Neural cell (in vitro differentiated cells): ENCODE measurements at regions not wholly inside any gene's neighbourhood (a gene's known extent, or its start where the extent isn't known, plus 50 kb on each side); places are given as distances from the start of the nearest gene placed in this dataset.

ENCODE experiments used
- H2AFZ ChIP-seq: fragments of 200-600, 300-800 bp; sonication (generic), shearing (Covaris generic); 2 replicates; pipeline ENCODE4 v1.6.0; 2014; ENCODE audit warnings: low read depth, mild to moderate bottlenecking, antibody characterized with exemption, low read length, moderate library complexity
- H3F3A ChIP-seq: fragments of 200-600 bp; shearing (Covaris generic); 2 replicates; pipeline ENCODE4 v1.6.1; 2016; ENCODE audit warnings: mild to moderate bottlenecking, moderate library complexity, mixed read lengths, antibody characterized with exemption, low read length; ENCODE audit not compliant: insufficient read depth, poor library complexity, severe bottlenecking
- H3K27ac ChIP-seq: fragments of 200-600, 300-800 bp; sonication (generic), shearing (Covaris generic); 2 replicates; pipeline ENCODE4 v1.5.1; 2014; ENCODE audit warnings: mild to moderate bottlenecking, low read length, moderate library complexity
- H3K27me3 ChIP-seq: fragments of 300-800, 200-600 bp; sonication (generic), shearing (Covaris generic); 2 replicates; pipeline ENCODE4 v1.6.0; 2014; ENCODE audit warnings: mild to moderate bottlenecking, low read depth, low read length, moderate library complexity; ENCODE audit not compliant: insufficient read depth
- H3K36me3 ChIP-seq: fragments of 300-800, 200-600 bp; sonication (generic), shearing (Covaris generic); 2 replicates; pipeline ENCODE4 v1.5.1; 2014; ENCODE audit warnings: mild to moderate bottlenecking, antibody characterized with exemption, low read length, moderate library complexity; ENCODE audit not compliant: insufficient read depth
- H3K4me2 ChIP-seq: fragments of 300-800, 200-600 bp; sonication (generic), shearing (Covaris generic); 2 replicates; pipeline ENCODE4 v1.6.0; 2014; ENCODE audit warnings: mild to moderate bottlenecking, low read length
- H3K4me3 ChIP-seq: fragments of 300-800, 200-600 bp; sonication (generic), shearing (Covaris generic); 2 replicates; pipeline ENCODE4 v1.5.1; 2014; ENCODE audit warnings: mild to moderate bottlenecking, low read length, moderate library complexity
- H3K79me2 ChIP-seq: fragments of 200-600 bp; shearing (Covaris generic); replicated peaks from 2 replicates; pipeline ENCODE4 v1.6.0; 2014; ENCODE audit warnings: mild to moderate bottlenecking, low read length, moderate library complexity; ENCODE audit not compliant: insufficient read depth
- H3K9ac ChIP-seq: fragments of 300-800, 200-600 bp; sonication (generic), shearing (Covaris generic); 2 replicates; pipeline ENCODE4 v1.6.1; 2016; ENCODE audit warnings: mild to moderate bottlenecking, low read length, mixed read lengths
- H3K9me2 ChIP-seq: fragments of 200-600 bp; shearing (Covaris generic); 2 replicates; pipeline ENCODE4 v1.6.1; 2016; ENCODE audit warnings: mild to moderate bottlenecking, low read length, mixed read lengths; ENCODE audit not compliant: insufficient read depth
- H3K9me3 ChIP-seq: fragments of 200-600, 300-800 bp; sonication (generic), shearing (Covaris generic); 2 replicates; pipeline ENCODE4 v1.6.1; 2016; ENCODE audit warnings: mild to moderate bottlenecking, mixed run types, low read length, moderate library complexity, mixed read lengths
- H4K20me1 ChIP-seq: fragments of 200-600 bp; shearing (Covaris generic); 2 replicates; pipeline ENCODE4 v1.6.1; 2016; ENCODE audit warnings: mild to moderate bottlenecking, mixed run types; ENCODE audit not compliant: insufficient read depth
- EP300 ChIP-seq: fragments of 450-650 bp; conservative IDR thresholded peaks from 2 replicates; pipeline ENCODE4 v1.6.1; 2014; ENCODE audit warnings: antibody characterized with exemption, mild to moderate bottlenecking, moderate library complexity; ENCODE audit not compliant: poor library complexity, severe bottlenecking
- EZH2 ChIP-seq: fragments of 200-600, 300-800 bp; shearing (Covaris generic), sonication (generic); IDR thresholded peaks from 2 replicates; pipeline ENCODE4 v1.6.1; 2014; ENCODE audit warnings: antibody characterized with exemption, low read length, borderline replicate concordance, mild to moderate bottlenecking; ENCODE audit not compliant: insufficient read depth, poor library complexity, severe bottlenecking
- MXI1 ChIP-seq: fragments of 450-650 bp; conservative IDR thresholded peaks from 2 replicates; pipeline ENCODE4 v1.6.1; 2014; ENCODE audit warnings: antibody characterized with exemption, mild to moderate bottlenecking; ENCODE audit not compliant: poor library complexity, severe bottlenecking
- POLR2AphosphoS5 ChIP-seq: IDR thresholded peaks from 2 replicates; pipeline ENCODE4 v1.6.1; 2012
- RAD21 ChIP-seq: fragments of 450-650 bp; conservative IDR thresholded peaks from 2 replicates; pipeline ENCODE4 v1.6.1; 2014; ENCODE audit warnings: antibody characterized with exemption, mild to moderate bottlenecking, moderate library complexity
- SMC3 ChIP-seq: fragments of 450-650 bp; conservative IDR thresholded peaks from 2 replicates; pipeline ENCODE4 v1.6.1; 2014; ENCODE audit warnings: antibody characterized with exemption, mild to moderate bottlenecking, moderate library complexity; ENCODE audit not compliant: poor library complexity
- TAF1 ChIP-seq: IDR thresholded peaks from 2 replicates; pipeline ENCODE4 v1.6.1; 2012; ENCODE audit warnings: low read depth
- TF ChIP-seq, protein P1 (sequence below): fragments of 450-650 bp; IDR thresholded peaks from 2 replicates; pipeline ENCODE4 v1.5.1; 2014; ENCODE audit warnings: antibody characterized with exemption, mild to moderate bottlenecking, moderate library complexity; ENCODE audit not compliant: poor library complexity, severe bottlenecking
- TF ChIP-seq, protein P2 (sequence below): IDR thresholded peaks from 2 replicates; pipeline ENCODE4 v1.6.1; 2012; ENCODE audit warnings: borderline replicate concordance

DNA sequence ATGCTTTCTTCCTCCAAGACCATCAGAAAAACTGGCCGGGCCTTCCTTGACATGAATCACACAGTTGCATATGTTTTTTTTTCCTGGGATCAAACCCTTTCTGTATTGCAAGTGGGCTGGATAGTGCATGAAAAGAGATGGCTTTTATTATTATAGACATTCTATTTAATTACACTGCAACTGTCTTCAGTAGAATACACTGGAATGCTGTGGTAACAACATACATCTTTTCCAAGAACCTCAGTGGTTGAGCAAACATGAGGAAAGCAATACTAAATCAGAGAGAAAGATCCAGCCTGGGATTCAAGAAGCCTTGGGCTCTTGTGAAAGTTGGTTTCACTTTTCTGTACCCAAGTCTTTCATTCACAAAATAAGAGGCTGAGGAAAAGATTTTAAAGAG, 193.0 kb downstream of the DMAC1 start:
- Histone ChIP-seq H2AFZ (no peak overlapping the region), H3K9ac (no peak overlapping the region), H3K27ac (no peak overlapping the region), H3K27me3 (no peaks in the 10 kb centered on the region), H3K79me2 (no peaks in the 10 kb centered on the region), H3K9me3 (no peaks in the 10 kb centered on the region), H4K20me1 (no peaks in the 10 kb centered on the region), H3F3A (no peaks in the 10 kb centered on the region), H3K36me3 (no peaks in the 10 kb centered on the region), H3K4me3 (no peak overlapping the region), H3K9me2 (no peaks in the 10 kb centered on the region), H3K4me2 (no peak overlapping the region)
- TF ChIP-seq POLR2AphosphoS5 (no peak), MXI1 (no peak), EZH2 (no peak), RAD21 (no peak), SMC3 (no peak), EP300 (no peak), TAF1 (no peak)
- TF ChIP-seq, protein P1, sequence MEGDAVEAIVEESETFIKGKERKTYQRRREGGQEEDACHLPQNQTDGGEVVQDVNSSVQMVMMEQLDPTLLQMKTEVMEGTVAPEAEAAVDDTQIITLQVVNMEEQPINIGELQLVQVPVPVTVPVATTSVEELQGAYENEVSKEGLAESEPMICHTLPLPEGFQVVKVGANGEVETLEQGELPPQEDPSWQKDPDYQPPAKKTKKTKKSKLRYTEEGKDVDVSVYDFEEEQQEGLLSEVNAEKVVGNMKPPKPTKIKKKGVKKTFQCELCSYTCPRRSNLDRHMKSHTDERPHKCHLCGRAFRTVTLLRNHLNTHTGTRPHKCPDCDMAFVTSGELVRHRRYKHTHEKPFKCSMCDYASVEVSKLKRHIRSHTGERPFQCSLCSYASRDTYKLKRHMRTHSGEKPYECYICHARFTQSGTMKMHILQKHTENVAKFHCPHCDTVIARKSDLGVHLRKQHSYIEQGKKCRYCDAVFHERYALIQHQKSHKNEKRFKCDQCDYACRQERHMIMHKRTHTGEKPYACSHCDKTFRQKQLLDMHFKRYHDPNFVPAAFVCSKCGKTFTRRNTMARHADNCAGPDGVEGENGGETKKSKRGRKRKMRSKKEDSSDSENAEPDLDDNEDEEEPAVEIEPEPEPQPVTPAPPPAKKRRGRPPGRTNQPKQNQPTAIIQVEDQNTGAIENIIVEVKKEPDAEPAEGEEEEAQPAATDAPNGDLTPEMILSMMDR, result no peak
- TF ChIP-seq, protein P2, sequence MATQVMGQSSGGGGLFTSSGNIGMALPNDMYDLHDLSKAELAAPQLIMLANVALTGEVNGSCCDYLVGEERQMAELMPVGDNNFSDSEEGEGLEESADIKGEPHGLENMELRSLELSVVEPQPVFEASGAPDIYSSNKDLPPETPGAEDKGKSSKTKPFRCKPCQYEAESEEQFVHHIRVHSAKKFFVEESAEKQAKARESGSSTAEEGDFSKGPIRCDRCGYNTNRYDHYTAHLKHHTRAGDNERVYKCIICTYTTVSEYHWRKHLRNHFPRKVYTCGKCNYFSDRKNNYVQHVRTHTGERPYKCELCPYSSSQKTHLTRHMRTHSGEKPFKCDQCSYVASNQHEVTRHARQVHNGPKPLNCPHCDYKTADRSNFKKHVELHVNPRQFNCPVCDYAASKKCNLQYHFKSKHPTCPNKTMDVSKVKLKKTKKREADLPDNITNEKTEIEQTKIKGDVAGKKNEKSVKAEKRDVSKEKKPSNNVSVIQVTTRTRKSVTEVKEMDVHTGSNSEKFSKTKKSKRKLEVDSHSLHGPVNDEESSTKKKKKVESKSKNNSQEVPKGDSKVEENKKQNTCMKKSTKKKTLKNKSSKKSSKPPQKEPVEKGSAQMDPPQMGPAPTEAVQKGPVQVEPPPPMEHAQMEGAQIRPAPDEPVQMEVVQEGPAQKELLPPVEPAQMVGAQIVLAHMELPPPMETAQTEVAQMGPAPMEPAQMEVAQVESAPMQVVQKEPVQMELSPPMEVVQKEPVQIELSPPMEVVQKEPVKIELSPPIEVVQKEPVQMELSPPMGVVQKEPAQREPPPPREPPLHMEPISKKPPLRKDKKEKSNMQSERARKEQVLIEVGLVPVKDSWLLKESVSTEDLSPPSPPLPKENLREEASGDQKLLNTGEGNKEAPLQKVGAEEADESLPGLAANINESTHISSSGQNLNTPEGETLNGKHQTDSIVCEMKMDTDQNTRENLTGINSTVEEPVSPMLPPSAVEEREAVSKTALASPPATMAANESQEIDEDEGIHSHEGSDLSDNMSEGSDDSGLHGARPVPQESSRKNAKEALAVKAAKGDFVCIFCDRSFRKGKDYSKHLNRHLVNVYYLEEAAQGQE, result no peak

DNA sequence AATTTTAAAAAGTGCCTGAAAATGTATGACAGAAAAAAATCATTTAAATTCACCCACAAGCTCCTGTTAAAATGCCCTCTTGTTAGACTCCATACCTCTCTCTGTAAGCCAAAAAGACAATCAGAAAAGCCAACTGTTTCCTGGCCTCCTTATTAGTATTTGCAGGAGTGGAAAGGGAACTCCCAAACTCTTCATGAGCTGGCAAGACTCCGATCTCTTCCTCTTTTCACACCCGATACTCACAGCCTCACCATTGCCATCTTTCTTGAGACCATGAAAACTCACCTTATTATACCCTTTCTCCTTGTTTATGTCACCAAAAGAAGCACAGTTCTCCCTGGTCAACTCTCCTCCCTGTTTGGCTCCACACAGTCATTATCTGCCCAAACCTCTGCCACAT, 197.8 kb downstream of the DMAC1 start:
- Histone ChIP-seq H3F3A (no peaks in the 10 kb centered on the region), H3K4me2 (no peak overlapping the region), H3K9me3 (no peaks in the 10 kb centered on the region), H3K79me2 (no peaks in the 10 kb centered on the region), H3K4me3 (no peak overlapping the region), H4K20me1 (no peaks in the 10 kb centered on the region), H2AFZ (no peak overlapping the region), H3K36me3 (no peaks in the 10 kb centered on the region), H3K27ac (no peak overlapping the region), H3K9ac (no peak overlapping the region), H3K9me2 (no peaks in the 10 kb centered on the region), H3K27me3 (no peaks in the 10 kb centered on the region)
- TF ChIP-seq POLR2AphosphoS5, result no peak

DNA sequence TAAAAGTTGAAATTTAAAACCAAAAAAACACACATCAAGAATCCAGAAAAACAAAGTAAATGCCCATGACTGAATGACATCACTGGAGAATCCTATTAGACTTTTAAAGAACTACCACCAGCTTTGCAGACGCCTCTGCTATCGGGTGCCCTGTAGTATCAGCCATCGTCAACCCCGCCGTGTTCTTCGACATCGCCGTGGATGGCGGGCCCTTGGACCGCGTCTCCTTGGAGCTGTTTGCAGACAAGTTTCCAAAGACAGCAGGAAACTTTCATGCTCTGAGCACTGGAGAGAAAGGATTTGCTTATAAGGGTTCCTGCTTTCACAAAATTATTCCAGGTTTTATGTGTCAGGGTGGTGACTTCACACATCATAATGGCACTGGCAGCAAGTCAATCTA, 201.9 kb downstream of the DMAC1 start:
- no peak for TF ChIP-seq SMC3
- TF ChIP-seq MXI1, result no peak
- TF ChIP-seq, protein P1, result no peak
- TF ChIP-seq RAD21, result no peak
- TF ChIP-seq, protein P2, result no peak
- TF ChIP-seq POLR2AphosphoS5, result no peak
- TF ChIP-seq EP300, result no peak
- TF ChIP-seq TAF1, result no peak
- TF ChIP-seq EZH2, result no peak
- Histone ChIP-seq H3K79me2 (no peaks in the 10 kb centered on the region), H3F3A (no peaks in the 10 kb centered on the region), H3K27ac (no peak overlapping the region), H3K4me3 (no peak overlapping the region), H3K9ac (no peak overlapping the region), H3K4me2 (no peak overlapping the region), H3K9me2 (no peaks in the 10 kb centered on the region), H4K20me1 (no peaks in the 10 kb centered on the region), H3K36me3 (no peaks in the 10 kb centered on the region), H3K9me3 (peaks cover 9% of the 10 kb centered on the region), H2AFZ (no peak overlapping the region), H3K27me3 (no peaks in the 10 kb centered on the region)
